Endothelial cell (in vitro differentiated cells): ENCODE measurements at regions not wholly inside any gene's neighbourhood (a gene's known extent, or its start where the extent isn't known, plus 50 kb on each side); places are given as distances from the start of the nearest gene placed in this dataset.
"Not testable (repeated sequence)": the region's sequence is repeated elsewhere in the genome, so short reads cannot be mapped to it uniquely, and the experiment has no call there.

Experiments used
- DNase-seq: peaks from one replicate; pipeline ENCODE4 v3.0.0; 2021; ENCODE audit warnings: low spot score
- H3K27ac Mint-ChIP-seq: one replicate; pipeline ENCODE4 v1.8.0; 2021; ENCODE audit warnings: mixed read lengths, inconsistent platforms; ENCODE audit not compliant: unreplicated experiment
- H3K27me3 Mint-ChIP-seq: one replicate; pipeline ENCODE4 v1.8.0; 2021; ENCODE audit warnings: mild to moderate bottlenecking, moderate library complexity, mixed read lengths, inconsistent platforms; ENCODE audit not compliant: unreplicated experiment
- H3K36me3 Mint-ChIP-seq: one replicate; pipeline ENCODE4 v1.8.0; 2021; ENCODE audit warnings: mild to moderate bottlenecking, low read depth, mixed read lengths, inconsistent platforms; ENCODE audit not compliant: unreplicated experiment
- H3K4me1 Mint-ChIP-seq: one replicate; pipeline ENCODE4 v1.8.0; 2021; ENCODE audit warnings: mild to moderate bottlenecking, mixed read lengths, inconsistent platforms; ENCODE audit not compliant: unreplicated experiment
- H3K4me3 Mint-ChIP-seq: one replicate; pipeline ENCODE4 v1.8.0; 2021; ENCODE audit warnings: mild to moderate bottlenecking, mixed read lengths, inconsistent platforms; ENCODE audit not compliant: unreplicated experiment
- H3K9me3 Mint-ChIP-seq: one replicate; pipeline ENCODE4 v1.8.0; 2021; ENCODE audit warnings: mixed read lengths, inconsistent platforms; ENCODE audit not compliant: unreplicated experiment
- CTCF ChIP-seq: fragments of 200-600 bp; sonication (generic); IDR thresholded peaks from one replicate; pipeline ENCODE4 v1.5.0; 2021; ENCODE audit warnings: antibody characterized with exemption; ENCODE audit not compliant: unreplicated experiment

GRCh38 chr15:98106615-98107194 is 146.2 kb downstream of the ARRDC4 start:
- H3K4me1 Mint-ChIP-seq, H3K36me3 Mint-ChIP-seq, H3K27ac Mint-ChIP-seq, H3K9me3 Mint-ChIP-seq, H3K27me3 Mint-ChIP-seq, DNase-seq, H3K4me3 Mint-ChIP-seq: not testable (repeated sequence)

GRCh38 chr15:98111806-98112205 is 151.3 kb downstream of the ARRDC4 start:
- no peaks in the 10 kb centered on the region for H3K9me3 Mint-ChIP-seq
- DNase-seq, result no peak
- H3K27ac Mint-ChIP-seq, result no peak overlapping the region
- peaks cover 4% of the 10 kb centered on the region for H3K27me3 Mint-ChIP-seq
- H3K4me1 Mint-ChIP-seq, result no peaks in the 10 kb centered on the region
- TF ChIP-seq CTCF, result no peak
- no peak overlapping the region for H3K4me3 Mint-ChIP-seq
- no peaks in the 10 kb centered on the region for H3K36me3 Mint-ChIP-seq

- Mint-ChIP-seq H3K36me3 (no peaks in the 10 kb centered on the region), H3K4me1 (no peaks in the 10 kb centered on the region), H3K27me3 (peaks cover 4% of the 10 kb centered on the region), H3K4me3 (no peak overlapping the region), H3K27ac (no peak overlapping the region), H3K9me3 (no peaks in the 10 kb centered on the region)
- no peak for DNase-seq
- TF ChIP-seq CTCF, result no peak
These were observed 152.8 kb downstream of the ARRDC4 start for GRCh38 chr15:98113327-98113726.

GRCh38 chr15:98120561-98120960 is 160.1 kb downstream of the ARRDC4 start:
- peaks cover 4% of the 10 kb centered on the region for H3K27me3 Mint-ChIP-seq
- H3K27ac Mint-ChIP-seq, result no peak overlapping the region
- TF ChIP-seq CTCF, result no peak
- H3K36me3 Mint-ChIP-seq, result no peaks in the 10 kb centered on the region
- H3K4me1 Mint-ChIP-seq, result no peaks in the 10 kb centered on the region
- DNase-seq, result no peak
- H3K4me3 Mint-ChIP-seq, result no peak overlapping the region
- no peaks in the 10 kb centered on the region for H3K9me3 Mint-ChIP-seq

GRCh38 chr15:98121536-98121935 is 161.0 kb downstream of the ARRDC4 start:
- Mint-ChIP-seq H3K36me3 (no peaks in the 10 kb centered on the region), H3K9me3 (no peaks in the 10 kb centered on the region), H3K4me1 (no peaks in the 10 kb centered on the region), H3K4me3 (no peak overlapping the region), H3K27ac (no peak overlapping the region), H3K27me3 (peaks cover 4% of the 10 kb centered on the region)
- TF ChIP-seq CTCF, result no peak
- DNase-seq, result no peak
